GM21423 (cell line): ENCODE measurements at regions not wholly inside any gene's neighbourhood (a gene's known extent, or its start where the extent isn't known, plus 50 kb on each side); places are given as distances from the start of the nearest gene placed in this dataset.

Experiments used
- ATAC-seq: cut with Tn5 transposase; IDR thresholded peaks from one replicate; pipeline ENCODE4 v1.9.1; 2021; ENCODE audit warnings: mild to moderate bottlenecking, moderate library complexity; ENCODE audit not compliant: unreplicated experiment

GRCh38 chr6:147621263-147621662 is 112.8 kb downstream of the SAMD5 start:
- no peak for ATAC-seq

GRCh38 chr6:147621961-147622360 is 113.5 kb downstream of the SAMD5 start:
- ATAC-seq, result no peak

DNA sequence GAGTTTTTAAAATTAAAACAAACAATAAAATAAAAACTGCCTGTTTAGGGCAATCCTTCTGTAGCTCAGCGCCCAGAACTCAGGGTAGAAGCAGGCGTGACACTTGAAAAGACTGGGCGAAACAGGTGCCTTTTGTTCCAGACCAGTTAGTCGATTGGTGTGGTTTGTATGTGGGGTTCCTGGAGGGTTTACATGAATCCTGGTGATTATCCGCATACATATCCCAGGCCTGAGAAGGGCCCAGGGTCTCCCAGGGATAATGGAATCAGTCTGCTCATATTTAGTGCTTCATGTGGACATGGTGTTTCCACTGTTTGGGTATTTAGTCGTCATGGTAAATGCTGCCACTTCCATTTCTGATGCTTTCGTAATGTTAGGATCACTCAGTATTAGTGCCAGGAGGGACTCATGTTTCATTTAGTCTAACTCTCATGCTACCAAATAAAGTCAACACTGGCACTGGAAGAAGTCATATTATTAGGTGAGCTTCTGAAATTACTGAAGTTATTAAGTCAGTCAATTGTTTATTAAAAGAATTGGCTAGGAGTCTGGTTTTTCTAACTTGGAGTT is 116.5 kb downstream of the SAMD5 start:
- no peak for ATAC-seq

DNA sequence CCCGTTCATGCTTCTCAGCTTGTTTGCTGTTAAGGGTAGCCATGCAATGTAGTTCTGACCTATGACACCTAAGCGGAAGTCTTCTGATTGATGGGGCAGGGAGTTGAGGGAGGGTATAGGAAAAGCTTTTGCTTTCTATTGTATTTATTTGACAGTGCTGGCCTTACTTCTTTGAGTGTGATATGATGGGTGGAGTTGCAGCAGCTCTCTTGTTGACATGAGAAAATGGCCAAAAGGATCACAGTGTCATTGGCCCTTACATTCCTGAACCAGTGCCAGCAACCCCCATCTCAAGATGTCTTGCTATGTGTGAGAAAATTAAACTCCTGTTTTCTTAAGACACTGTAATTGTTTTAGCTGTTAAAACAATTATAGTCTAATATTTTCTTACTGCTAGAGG is 117.5 kb downstream of the SAMD5 start:
- no peak for ATAC-seq

GRCh38 chr6:147627411-147627810 is 118.9 kb downstream of the SAMD5 start:
- no peak for ATAC-seq

GRCh38 chr6:147633191-147633590 is 124.7 kb downstream of the SAMD5 start:
- ATAC-seq, result no peak

DNA sequence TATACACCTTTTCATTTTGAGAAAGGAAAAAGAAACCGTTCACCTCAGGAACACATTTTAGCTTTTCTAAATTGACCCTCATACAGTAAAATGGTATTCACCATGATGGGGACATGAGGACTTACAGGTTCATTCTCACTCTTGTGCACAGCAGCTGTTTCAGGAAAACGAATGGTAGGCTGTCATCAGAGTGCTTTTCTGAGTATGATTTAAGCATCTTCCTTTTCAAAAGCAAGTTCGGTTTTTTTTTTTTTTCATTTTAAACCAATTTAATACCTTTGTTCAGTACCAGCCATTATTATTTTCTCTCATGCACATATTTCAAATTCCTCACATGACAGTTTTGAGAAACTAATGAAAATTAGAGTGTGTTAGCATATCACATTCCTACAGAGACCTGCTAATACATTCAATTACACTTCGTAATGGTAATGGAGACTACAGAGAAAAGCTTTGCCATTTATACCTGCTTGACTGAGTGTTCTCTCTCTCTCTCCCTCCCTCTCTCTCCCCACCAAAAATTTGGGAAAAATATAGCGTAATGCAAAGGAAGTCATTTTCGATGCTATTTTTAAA is 129.2 kb downstream of the SAMD5 start:
- ATAC-seq, result no peak

GRCh38 chr6:147639279-147639678 is 130.8 kb downstream of the SAMD5 start:
- ATAC-seq, result no peak

GRCh38 chr6:147640606-147641005 is 132.1 kb downstream of the SAMD5 start:
- ATAC-seq, result no peak

DNA sequence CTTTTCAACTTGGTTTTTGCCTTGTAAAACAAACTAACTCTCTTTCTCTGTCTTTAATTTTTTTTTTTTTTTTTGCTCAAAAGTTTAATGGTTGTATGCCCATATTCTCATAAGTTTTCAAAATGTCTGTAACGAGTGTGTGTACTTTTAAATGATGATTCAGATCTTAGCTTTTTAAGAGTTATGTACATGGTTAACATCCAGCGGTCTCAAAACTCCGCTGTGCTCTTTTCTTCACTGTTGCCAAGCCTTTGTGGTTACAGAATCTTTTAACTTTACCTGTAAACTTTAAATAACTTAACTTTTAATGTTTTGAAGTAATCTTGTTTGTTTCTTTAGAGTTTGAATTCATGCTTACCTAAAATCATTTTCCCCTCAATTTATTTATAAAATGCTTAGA is 133.0 kb downstream of the SAMD5 start:
- no peak for ATAC-seq

- ATAC-seq, result no peak
These were observed 134.0 kb downstream of the SAMD5 start for GRCh38 chr6:147642458-147642857.

DNA sequence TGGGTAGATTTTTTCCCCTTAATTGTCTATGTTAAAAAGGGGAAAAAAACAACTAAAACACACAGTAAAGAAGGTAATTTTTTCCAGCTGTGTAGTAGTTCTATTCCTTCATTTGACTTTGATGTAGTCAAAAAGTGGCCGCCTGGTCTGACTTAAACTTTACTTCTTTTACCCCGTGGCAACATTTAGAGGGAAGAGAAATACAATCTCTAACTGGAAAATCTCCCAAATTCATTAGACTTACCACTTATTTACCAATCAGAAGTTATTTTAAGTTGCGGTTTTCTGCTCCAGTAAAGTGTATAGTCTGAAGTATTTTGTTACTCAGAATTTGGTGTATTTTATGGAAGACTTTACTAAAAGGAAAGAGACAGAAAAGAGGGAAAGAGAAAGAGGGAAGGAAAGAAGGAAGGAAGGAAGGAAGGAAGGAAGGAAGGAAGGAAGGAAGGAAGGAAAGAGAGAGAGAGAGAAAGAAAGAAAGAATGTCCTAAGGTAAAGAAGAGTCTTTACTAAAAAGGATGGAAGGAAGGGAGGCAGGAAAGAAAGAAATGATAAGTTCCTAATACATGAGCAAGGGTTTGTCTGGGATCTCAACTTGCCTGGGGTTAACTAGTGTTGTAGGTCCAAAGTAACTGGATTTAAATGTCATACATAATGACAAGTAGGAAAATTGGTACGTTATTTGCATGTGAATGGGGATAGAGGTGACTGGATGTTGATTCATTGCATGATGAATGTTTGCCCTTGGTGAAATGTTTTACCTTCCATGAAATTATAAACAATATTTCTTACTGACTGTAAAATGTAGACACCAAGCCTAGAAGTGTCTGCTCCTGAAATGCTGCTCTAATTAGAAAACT is 135.1 kb downstream of the SAMD5 start:
- ATAC-seq, result no peak

DNA sequence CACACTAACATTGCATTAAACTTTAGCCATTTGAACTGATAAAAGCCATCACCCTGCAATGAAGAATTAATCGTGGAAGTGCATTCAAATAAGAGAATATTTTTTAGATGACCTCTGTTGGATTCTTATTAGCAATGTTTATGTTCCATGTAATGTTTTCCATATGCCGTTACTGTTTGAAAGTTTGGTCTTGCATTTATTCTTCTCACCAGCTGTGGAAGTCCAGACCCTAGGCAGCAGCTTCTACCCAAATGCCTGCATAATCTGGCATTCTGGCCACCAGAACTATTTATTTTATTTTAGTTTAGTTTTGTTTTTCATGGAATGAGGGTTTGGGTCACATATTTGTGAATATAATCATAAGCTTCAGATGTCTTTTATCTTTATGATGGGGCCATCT is 140.4 kb downstream of the SAMD5 start:
- ATAC-seq, result no peak

- ATAC-seq, result no peak
These were observed 143.0 kb downstream of the SAMD5 start for GRCh38 chr6:147651249-147652063.

GRCh38 chr6:147653631-147654030 is 145.1 kb downstream of the SAMD5 start:
- ATAC-seq, result no peak

DNA sequence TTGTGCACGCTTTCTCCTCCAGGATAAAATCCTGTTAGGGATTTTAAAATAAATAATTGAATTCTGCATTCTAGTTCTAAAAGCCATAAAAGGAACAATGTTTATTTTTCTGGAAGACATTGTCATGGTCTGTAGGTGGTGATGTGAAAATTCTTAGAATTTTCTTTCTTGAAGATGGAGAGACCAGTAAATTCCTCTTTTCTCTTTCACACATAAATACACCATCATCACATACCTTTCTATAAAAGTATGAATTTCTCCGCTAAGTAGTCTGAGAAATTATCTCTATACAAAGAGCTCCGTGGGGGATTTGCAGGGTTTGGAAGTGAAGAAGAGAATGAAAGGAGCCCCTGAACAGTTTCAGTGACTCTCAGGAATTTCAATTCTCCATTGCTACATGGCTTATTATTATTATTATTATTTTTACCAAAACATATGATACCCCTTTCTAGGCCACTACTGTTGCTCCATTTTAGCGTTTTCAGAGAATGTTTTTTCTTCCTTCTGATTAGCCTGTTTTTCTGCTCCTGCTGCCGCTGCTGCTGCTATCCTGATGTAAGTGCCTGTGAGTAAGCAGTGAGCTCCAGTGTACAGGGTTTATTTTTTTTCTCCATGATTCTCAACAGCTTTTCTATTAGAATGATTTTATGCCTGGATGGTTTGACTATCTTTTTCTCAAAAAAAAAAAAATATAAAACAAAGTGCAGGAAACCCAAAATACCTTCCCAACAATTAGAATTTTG is 145.8 kb downstream of the SAMD5 start:
- ATAC-seq, result no peak

- no peak for ATAC-seq
These were observed 152.1 kb downstream of the SAMD5 start for GRCh38 chr6:147660334-147661311.

DNA sequence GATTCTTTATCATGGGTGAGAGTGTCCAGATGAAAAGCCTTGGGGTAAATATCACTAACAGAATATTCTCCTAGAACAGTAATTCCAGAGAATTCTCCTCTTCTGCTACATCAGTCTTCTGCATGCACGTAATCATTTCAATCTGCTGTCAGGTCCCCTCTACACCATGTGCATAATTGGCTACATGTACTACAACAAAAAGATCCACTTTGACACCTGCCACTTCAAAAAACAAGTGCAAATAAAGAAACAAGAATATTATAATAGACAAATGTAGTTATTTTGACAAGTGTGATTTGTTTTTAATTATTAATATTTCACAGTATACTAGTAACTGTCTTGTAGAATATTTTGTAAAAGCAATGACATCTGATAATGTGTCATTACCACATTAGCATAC is 154.2 kb downstream of the SAMD5 start:
- ATAC-seq, result no peak

DNA sequence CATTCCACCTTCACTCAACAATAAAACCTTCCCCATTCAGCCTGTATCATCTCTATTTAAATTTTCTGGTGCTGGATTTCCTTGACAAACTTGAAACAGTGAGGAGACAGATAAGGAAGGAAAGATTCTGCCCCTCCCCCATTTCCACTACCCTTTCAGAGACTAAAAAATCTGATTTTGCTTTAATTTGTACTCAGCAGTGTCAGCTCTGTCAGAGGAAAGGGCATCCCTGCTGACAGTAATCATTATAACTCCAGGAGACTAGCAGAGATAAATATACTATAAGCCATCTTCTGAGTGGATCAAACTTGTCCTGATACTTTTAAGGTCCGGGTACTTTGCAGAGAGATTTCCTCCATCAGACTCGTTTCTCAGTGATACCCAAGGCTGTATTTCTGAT is 155.6 kb downstream of the SAMD5 start:
- ATAC-seq, result no peak

- no peak for ATAC-seq
These were observed 157.8 kb downstream of the SAMD5 start for GRCh38 chr6:147666255-147666654.
